ENCODE measurements at regions not wholly inside any gene's neighbourhood (a gene's known extent, or its start where the extent isn't known, plus 50 kb on each side); places are given as distances from the start of the nearest gene placed in this dataset.

DNA sequence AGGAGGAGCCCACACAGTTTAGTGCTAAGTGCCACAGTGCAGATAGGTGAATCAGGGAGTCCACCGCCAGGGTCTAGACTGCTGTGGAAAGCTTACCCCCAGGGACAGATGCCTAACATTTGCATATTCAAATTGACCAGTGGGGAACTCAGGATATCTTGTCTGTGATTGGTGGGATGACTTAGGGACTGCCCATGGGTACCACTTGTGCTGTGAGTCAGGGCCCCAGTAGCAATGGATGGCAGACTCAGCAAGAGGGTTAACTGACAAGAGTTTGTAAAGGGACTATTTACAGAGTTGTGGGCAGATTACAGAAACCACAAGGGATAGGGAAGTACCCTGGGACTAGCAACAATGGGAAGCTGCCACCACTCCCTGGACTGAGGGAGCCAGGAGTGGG lies 282.1 kb downstream of the BCOR start:
- no peak for DNase-seq (ENCODE audit: low read depth)
- TF ChIP-seq, protein P1, sequence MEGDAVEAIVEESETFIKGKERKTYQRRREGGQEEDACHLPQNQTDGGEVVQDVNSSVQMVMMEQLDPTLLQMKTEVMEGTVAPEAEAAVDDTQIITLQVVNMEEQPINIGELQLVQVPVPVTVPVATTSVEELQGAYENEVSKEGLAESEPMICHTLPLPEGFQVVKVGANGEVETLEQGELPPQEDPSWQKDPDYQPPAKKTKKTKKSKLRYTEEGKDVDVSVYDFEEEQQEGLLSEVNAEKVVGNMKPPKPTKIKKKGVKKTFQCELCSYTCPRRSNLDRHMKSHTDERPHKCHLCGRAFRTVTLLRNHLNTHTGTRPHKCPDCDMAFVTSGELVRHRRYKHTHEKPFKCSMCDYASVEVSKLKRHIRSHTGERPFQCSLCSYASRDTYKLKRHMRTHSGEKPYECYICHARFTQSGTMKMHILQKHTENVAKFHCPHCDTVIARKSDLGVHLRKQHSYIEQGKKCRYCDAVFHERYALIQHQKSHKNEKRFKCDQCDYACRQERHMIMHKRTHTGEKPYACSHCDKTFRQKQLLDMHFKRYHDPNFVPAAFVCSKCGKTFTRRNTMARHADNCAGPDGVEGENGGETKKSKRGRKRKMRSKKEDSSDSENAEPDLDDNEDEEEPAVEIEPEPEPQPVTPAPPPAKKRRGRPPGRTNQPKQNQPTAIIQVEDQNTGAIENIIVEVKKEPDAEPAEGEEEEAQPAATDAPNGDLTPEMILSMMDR (IDR thresholded peaks at IDR 0.05; ENCODE audit: insufficient read depth, low read length, severe bottlenecking) = no peak
- H3K36me3 ChIP-seq (ENCODE audit: control insufficient read depth, insufficient read depth, low read length) = no peaks in the 10 kb centered on the region
- FAIRE-seq = peak; percentile 70
- H3K27me3 ChIP-seq (ENCODE audit: control insufficient read depth, insufficient read depth, low read length) = no peaks in the 10 kb centered on the region
- no peak overlapping the region for H3K4me3 ChIP-seq (ENCODE audit: low read depth, low read length)

DNA sequence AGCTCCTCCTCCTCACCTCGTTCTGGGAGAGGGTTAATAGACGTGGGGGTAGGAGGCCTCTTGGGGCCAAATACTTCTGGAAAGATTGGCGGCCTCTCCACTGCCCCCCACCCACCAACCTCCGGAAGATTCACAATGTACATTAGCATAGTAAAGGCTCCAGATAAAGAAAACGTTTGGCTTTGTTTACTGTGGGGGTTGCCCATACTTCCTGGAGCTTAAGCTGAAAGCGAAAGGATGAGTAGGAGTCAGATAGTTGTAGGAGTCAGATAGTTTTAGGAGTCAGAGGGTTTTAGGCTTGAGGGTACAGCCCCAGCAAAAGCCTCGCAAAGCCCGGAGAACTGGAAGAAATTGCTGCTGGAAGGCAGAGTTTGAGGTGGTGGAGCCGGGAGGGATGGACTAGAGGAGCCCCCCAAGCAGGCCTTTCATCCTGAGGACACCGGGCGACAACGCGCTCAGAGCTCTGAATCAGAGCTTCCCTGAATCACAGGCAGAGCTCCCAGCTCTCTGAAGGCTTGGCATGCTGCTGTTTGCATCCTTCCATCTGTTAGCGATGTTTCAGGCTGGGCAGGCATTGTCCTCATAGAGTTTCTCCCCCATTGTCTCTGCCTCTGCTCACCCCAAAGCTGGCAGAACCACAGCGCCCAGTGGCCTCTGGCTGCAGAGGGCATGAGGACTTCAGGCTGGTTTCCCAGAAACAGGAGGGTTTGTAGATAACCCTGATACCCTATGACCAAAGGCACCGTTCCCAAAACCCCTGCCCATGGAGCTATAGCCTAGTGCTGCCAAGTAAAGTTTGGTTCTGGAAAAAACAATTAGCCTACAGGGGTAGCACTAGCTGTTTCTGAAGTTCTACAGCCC lies 280.7 kb downstream of the BCOR start:
- Histone ChIP-seq H3K36me3 (ENCODE audit: control insufficient read depth, insufficient read depth, low read length) (no peaks in the 10 kb centered on the region), H3K4me3 (ENCODE audit: low read depth, low read length) (no peak overlapping the region), H3K27me3 (ENCODE audit: control insufficient read depth, insufficient read depth, low read length) (no peaks in the 10 kb centered on the region)
- TF ChIP-seq, protein P1 (IDR thresholded peaks at IDR 0.05; ENCODE audit: insufficient read depth, low read length, severe bottlenecking) = no peak
- FAIRE-seq (no peak), DNase-seq (ENCODE audit: low read depth) (no peak)

DNA sequence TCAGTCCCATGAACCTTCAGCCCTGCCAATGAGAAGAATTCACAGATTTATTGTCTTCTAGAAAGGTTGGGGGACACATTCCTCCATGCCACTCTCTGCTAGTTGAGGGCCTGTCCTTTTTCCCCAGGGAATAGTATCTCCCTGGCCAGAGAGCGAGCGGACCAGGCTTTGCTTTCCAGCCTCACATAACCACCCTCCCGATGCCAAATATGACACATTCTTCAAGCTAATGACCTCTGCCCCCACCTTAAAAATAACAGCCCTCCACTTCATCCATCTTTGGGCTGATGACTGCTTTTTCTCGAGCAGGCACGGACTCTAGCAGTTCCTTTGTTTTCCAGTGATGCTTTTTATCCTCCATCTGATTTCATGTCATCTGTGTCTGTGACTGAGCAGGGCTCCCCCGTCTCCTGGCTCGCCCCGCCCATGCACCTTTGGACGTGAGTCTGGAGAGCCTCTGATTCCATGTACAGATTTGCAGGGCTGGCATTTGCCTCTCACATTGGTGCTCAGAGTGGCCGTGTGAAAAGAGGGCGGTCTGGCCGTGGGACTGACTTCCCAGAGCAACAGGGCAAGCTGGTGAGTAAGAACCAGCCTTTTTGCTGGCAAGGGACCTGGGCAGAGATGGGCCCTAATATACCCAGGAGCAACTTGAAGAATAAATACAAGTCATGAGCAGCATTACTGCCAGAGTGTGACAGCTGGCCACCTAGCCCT lies 279.8 kb downstream of the BCOR start:
- Histone ChIP-seq H3K4me3 (ENCODE audit: low read depth, low read length) (no peak overlapping the region), H3K36me3 (ENCODE audit: control insufficient read depth, insufficient read depth, low read length) (no peaks in the 10 kb centered on the region), H3K27me3 (ENCODE audit: control insufficient read depth, insufficient read depth, low read length) (no peaks in the 10 kb centered on the region)
- DNase-seq (ENCODE audit: low read depth) = no peak
- TF ChIP-seq, protein P1 (IDR thresholded peaks at IDR 0.05; ENCODE audit: insufficient read depth, low read length, severe bottlenecking) = no peak
- no peak for FAIRE-seq

DNA sequence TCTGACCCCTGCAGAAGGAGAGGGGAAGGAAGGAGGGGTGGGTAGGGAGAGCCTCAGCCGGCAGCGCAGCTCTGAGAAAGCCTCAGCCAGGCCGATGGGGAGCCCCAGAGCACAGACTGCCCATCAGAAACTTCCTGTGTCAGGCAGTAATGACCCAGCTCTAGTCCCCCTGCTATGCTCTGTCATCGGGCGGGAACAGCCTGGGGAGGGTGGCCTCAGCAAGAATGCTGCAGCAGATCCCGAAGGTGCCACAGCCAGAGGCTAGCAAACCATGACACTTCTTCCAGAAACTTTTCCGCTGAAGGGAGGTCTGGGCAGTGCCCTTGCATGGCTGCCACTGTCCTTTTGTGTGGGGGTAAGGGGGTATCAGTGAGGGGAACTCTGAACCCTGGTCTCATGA lies 279.0 kb downstream of the BCOR start:
- no peak for DNase-seq (ENCODE audit: low read depth)
- no peak overlapping the region for H3K4me3 ChIP-seq (ENCODE audit: low read depth, low read length)
- no peaks in the 10 kb centered on the region for H3K36me3 ChIP-seq (ENCODE audit: control insufficient read depth, insufficient read depth, low read length)
- FAIRE-seq = no peak
- TF ChIP-seq, protein P1 (IDR thresholded peaks at IDR 0.05; ENCODE audit: insufficient read depth, low read length, severe bottlenecking) = no peak
- no peaks in the 10 kb centered on the region for H3K27me3 ChIP-seq (ENCODE audit: control insufficient read depth, insufficient read depth, low read length)

DNA sequence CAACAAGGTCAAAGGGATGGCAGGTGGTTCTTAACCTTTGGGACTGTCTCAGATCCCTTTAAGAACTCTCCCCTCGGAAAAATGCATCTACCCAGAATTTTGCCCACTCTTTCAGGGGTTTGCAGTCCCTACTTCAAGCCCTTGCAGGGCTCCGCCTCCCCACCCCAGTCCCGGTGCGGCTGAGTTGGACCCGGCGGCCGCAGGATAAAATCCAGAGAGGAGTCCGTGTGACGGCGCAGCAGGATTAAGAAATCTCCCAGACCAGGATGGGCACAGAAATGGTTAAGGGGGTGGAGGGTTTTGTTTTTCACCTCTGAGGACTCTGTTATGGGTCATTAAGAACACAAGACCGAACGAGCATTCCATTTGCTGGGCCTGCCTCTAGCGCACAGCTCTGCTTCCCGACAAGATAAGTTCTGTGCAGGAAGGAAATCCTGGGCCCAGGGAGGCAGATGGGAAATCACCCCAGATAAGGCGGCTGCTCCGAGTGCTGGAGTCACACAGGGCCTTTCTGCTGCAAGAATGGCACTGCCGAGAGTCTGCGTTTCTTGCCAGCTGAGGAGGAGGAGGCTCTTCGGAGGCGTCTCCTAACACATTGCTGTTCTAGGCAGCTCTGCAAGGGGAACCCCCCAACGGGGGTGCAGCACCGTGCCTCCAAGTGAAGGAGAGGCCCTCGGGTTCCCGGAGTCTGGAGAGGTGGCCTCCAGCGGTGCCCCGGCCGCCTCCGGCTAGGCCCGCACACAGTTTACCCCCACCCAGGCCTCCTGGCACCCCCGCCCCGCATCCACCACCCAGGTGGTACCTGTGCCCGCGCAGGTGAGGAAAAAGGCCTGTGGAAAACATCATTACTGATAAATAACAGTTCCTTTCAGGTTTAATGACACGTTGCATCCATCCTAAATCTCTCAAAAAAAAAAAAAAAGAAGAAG lies 277.6 kb downstream of the BCOR start:
- Histone ChIP-seq H3K27me3 (ENCODE audit: control insufficient read depth, insufficient read depth, low read length) (no peaks in the 10 kb centered on the region), H3K36me3 (ENCODE audit: control insufficient read depth, insufficient read depth, low read length) (no peaks in the 10 kb centered on the region), H3K4me3 (ENCODE audit: low read depth, low read length) (no peak overlapping the region)
- DNase-seq (ENCODE audit: low read depth) (no peak), FAIRE-seq (no peak)
- TF ChIP-seq, protein P1 (IDR thresholded peaks at IDR 0.05; ENCODE audit: insufficient read depth, low read length, severe bottlenecking) = no peak
